Activated naive CD8-positive, alpha-beta T cell treated with anti-CD3 and anti-CD28 coated beads, Interleukin-2, amount 10 ng/mL, durations not matched to agents 7 days and 5 days (primary cell): ENCODE measurements at regions not wholly inside any gene's neighbourhood (a gene's known extent, or its start where the extent isn't known, plus 50 kb on each side); places are given as distances from the start of the nearest gene placed in this dataset.

Source experiments
- ATAC-seq: fragments of 150-1000 bp; cut with Tn5 transposase; one replicate; pipeline ENCODE4 v1.10.0; 2021; ENCODE audit warnings: low read depth, moderate library complexity
- POLR2A ChIA-PET: fragments of 350-600 bp; sonication (Branson Sonifier 250); formaldehyde crosslinking; loops from one replicate; lab custom pipeline; 2021; ENCODE audit warnings: antibody characterized with exemption; lab: Charles Lee
- DNase-seq: peaks from one replicate; pipeline ENCODE4 v3.0.0; 2021
- H3K27ac Mint-ChIP-seq: one replicate; pipeline ENCODE4 v1.8.0; 2022; ENCODE audit warnings: mild to moderate bottlenecking, mixed read lengths
- H3K27me3 Mint-ChIP-seq: one replicate; pipeline ENCODE4 v1.8.0; 2022; ENCODE audit warnings: mild to moderate bottlenecking, moderate library complexity, mixed read lengths
- H3K36me3 Mint-ChIP-seq: one replicate; pipeline ENCODE4 v1.8.0; 2021; ENCODE audit warnings: mild to moderate bottlenecking, mixed read lengths
- H3K4me1 Mint-ChIP-seq: one replicate; pipeline ENCODE4 v1.8.0; 2021; ENCODE audit warnings: mixed read lengths
- H3K4me3 Mint-ChIP-seq: one replicate; pipeline ENCODE4 v1.8.0; 2022; ENCODE audit warnings: mild to moderate bottlenecking, moderate library complexity, mixed read lengths
- H3K9me3 Mint-ChIP-seq: one replicate; pipeline ENCODE4 v1.8.0; 2021; ENCODE audit warnings: mixed read lengths

- H3K27me3 Mint-ChIP-seq, result peaks cover 11% of the 10 kb centered on the region
Observed at GRCh38 chr4:71222661-71223060, 116.2 kb upstream of the SLC4A4 start.

GRCh38 chr4:71229477-71230270 lies 109.1 kb upstream of the SLC4A4 start:
- ATAC-seq, result no peak
- POLR2A ChIA-PET, result no interaction called here
- Mint-ChIP-seq H3K4me1 (peaks cover 2% of the 10 kb centered on the region), H3K27me3 (peaks cover 22% of the 10 kb centered on the region), H3K4me3 (no peak overlapping the region), H3K27ac (no peak overlapping the region), H3K9me3 (no peaks in the 10 kb centered on the region), H3K36me3 (no peaks in the 10 kb centered on the region)
- no peak for DNase-seq

More at GRCh38 chr4:71222661-71223060, 116.2 kb upstream of the SLC4A4 start:
- Mint-ChIP-seq H3K27ac (no peak overlapping the region), H3K36me3 (no peaks in the 10 kb centered on the region), H3K9me3 (peaks cover 4% of the 10 kb centered on the region), H3K4me3 (no peak overlapping the region), H3K4me1 (no peaks in the 10 kb centered on the region)
- ATAC-seq (no peak), DNase-seq (no peak)
- POLR2A ChIA-PET, result no interaction called here

DNA sequence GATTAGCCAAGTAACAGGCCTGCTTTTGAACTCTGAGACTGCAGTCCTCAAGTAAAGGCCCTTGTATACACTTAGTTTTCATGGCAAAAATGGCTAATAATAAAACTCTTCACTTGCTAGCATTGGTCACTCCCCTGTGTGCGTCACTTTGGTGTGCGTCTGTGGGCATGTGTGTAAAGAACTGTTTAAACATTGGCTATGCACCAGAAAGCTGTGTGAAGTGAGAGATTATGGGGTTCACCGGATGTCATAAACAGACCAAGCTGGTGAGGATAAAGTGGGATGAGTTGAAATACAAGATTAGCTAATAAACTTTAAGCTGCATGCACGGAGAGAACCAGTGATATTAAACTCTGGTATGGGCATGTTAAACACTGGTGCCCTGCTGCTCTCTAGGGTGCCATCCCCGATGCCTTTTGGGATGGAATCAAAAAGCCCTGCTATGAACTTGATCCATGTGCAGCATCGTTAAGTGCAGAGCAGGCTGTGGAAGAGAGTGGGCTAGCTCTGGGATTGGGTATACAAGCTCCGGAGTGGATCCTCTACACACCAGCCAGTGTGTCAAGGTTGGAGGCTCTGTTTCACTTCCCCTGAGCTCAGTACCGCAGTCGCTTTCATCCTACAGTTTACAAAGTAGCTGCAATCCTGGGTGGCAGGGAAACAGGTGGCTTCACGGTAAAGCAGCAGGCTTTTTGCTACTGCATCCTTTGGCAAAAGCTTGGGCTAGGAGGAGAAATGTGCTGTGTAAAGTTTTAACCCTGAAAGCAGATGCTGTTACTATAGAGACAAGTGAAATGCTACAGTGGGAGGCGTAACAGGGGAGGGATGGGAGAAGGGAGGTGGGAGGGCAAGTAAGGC lies 108.3 kb upstream of the SLC4A4 start:
- no peaks in the 10 kb centered on the region for H3K36me3 Mint-ChIP-seq
- H3K4me3 Mint-ChIP-seq, result no peak overlapping the region
- DNase-seq (no peak), ATAC-seq (no peak)
- H3K9me3 Mint-ChIP-seq, result no peaks in the 10 kb centered on the region
- POLR2A ChIA-PET, result no interaction called here
- H3K27me3 Mint-ChIP-seq, result peaks cover 22% of the 10 kb centered on the region
- H3K4me1 Mint-ChIP-seq, result peaks cover 2% of the 10 kb centered on the region
- no peak overlapping the region for H3K27ac Mint-ChIP-seq

DNA sequence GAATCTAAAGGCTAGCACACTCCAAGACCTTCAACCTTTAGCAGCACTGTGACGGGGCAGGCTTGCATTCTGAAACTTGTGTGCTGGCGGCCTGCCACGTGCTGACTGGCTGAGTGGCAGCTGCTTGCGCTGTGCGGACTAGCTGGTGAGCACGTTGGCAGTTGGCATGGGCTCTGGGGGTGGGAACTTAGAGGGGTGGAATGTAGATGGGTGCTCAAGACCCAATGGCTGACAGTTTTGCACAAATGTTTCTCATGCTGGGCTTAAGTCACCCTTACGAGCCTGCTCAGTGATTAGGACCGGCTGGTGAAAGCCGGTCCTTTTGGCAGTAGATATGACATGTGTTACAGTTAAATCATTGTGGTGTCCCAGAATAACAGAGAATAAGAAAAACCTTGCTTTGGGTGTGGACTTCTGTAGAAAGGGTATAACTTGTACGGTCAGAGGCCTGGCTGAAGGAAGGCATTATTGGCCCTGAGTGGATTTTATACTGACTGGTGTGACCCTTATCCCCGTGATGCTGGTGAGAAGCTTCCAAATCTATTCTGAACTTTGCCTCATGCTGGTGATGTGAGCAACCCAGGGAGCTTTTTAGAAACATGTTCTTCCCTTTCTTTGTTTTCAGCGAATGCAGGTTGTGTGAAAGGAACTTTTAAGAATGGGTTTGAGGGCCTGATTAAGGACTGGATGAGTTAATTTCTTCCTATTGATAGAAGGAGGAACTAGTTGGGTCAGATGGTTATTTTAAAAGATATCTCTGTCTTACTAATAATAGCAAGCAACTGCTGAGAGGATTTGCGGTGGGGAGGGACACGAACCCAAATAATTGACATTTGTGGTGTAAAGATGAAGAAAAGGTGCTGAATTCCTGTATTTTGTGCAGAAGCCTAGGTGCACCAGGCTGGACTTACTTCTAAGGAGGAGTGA lies 107.4 kb upstream of the SLC4A4 start:
- Mint-ChIP-seq H3K9me3 (no peaks in the 10 kb centered on the region), H3K27me3 (peaks cover 26% of the 10 kb centered on the region), H3K4me1 (peaks cover 2% of the 10 kb centered on the region), H3K4me3 (no peak overlapping the region), H3K27ac (no peak overlapping the region), H3K36me3 (no peaks in the 10 kb centered on the region)
- POLR2A ChIA-PET, result interaction anchor here (0.7 kb wide), 1 partner anchor 28 kb away, joined by 3 read pairs; no protein-coding TSS in a partner anchor
- ATAC-seq, result no peak
- no peak for DNase-seq

GRCh38 chr4:71232056-71232430 lies 106.8 kb upstream of the SLC4A4 start:
- H3K4me1 Mint-ChIP-seq, result peaks cover 2% of the 10 kb centered on the region
- no peak for DNase-seq
- peaks cover 27% of the 10 kb centered on the region for H3K27me3 Mint-ChIP-seq
- POLR2A ChIA-PET, result no interaction called here
- no peak overlapping the region for H3K27ac Mint-ChIP-seq
- no peaks in the 10 kb centered on the region for H3K9me3 Mint-ChIP-seq
- no peaks in the 10 kb centered on the region for H3K36me3 Mint-ChIP-seq
- ATAC-seq, result no peak
- H3K4me3 Mint-ChIP-seq, result no peak overlapping the region

GRCh38 chr4:71232846-71233245 lies 106.0 kb upstream of the SLC4A4 start:
- POLR2A ChIA-PET, result no interaction called here
- ATAC-seq, result no peak

DNA sequence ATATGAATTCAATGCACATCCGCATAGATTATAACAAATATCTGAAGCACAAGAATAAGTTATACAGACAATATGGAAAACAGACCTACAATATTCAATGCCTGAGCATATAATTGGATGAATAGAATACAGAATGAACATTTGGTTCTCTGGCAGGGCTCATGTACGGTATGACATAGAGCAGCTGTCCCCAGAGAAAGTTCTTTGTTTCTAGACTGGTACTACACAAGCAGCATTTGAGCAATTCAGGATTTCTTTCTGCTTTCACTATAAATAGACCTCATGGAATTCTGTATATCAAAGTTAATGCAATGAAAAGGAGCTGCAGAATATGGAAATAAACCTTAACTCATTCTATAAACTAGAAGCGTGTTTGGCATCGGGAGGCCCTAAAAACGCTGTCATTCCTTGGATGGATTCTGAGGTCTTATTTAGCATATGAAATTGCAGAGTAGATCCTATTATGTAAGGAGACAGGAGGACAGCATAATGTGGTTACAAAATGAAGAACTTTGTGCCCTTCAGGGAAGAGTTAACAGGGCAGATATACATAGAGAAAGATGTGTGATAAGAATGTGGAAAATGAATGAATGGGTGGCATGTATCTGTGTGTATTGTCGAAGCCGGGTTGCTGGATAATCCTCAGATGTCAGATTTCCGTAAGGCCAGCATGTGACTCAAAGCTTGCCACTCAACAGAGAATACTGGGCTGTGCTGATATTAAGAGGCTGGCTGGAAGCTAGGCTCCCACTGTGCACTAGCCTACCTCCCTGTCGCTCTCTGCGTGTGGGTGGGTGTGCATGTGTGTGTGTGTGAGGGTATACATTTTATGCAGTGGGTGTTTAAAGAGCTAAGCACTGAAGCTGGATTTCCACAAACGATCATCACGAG lies 103.3 kb upstream of the SLC4A4 start:
- Mint-ChIP-seq H3K4me1 (no peaks in the 10 kb centered on the region), H3K36me3 (no peaks in the 10 kb centered on the region), H3K27me3 (peaks cover 26% of the 10 kb centered on the region), H3K9me3 (no peaks in the 10 kb centered on the region), H3K27ac (no peak overlapping the region), H3K4me3 (no peak overlapping the region)
- ATAC-seq (no peak), DNase-seq (no peak)
- POLR2A ChIA-PET, result no interaction called here

More at GRCh38 chr4:71232846-71233245, 106.0 kb upstream of the SLC4A4 start:
- DNase-seq, result no peak
- Mint-ChIP-seq H3K27ac (no peak overlapping the region), H3K36me3 (no peaks in the 10 kb centered on the region), H3K4me1 (peaks cover 2% of the 10 kb centered on the region), H3K9me3 (no peaks in the 10 kb centered on the region), H3K27me3 (peaks cover 25% of the 10 kb centered on the region), H3K4me3 (no peak overlapping the region)

GRCh38 chr4:71236226-71236625 lies 102.6 kb upstream of the SLC4A4 start:
- POLR2A ChIA-PET, result no interaction called here
- H3K4me1 Mint-ChIP-seq, result no peaks in the 10 kb centered on the region

GRCh38 chr4:71237641-71238040 lies 101.2 kb upstream of the SLC4A4 start:
- POLR2A ChIA-PET, result no interaction called here
- no peak overlapping the region for H3K27ac Mint-ChIP-seq
- H3K4me3 Mint-ChIP-seq, result no peak overlapping the region
- ATAC-seq, result no peak
- H3K27me3 Mint-ChIP-seq, result peaks cover 19% of the 10 kb centered on the region
- DNase-seq, result no peak
- no peaks in the 10 kb centered on the region for H3K4me1 Mint-ChIP-seq
- H3K36me3 Mint-ChIP-seq, result no peaks in the 10 kb centered on the region
- no peaks in the 10 kb centered on the region for H3K9me3 Mint-ChIP-seq

More at GRCh38 chr4:71236226-71236625, 102.6 kb upstream of the SLC4A4 start:
- no peaks in the 10 kb centered on the region for H3K9me3 Mint-ChIP-seq
- DNase-seq (no peak), ATAC-seq (no peak)
- H3K27me3 Mint-ChIP-seq, result peaks cover 26% of the 10 kb centered on the region
- H3K27ac Mint-ChIP-seq, result no peak overlapping the region
- H3K4me3 Mint-ChIP-seq, result no peak overlapping the region
- H3K36me3 Mint-ChIP-seq, result no peaks in the 10 kb centered on the region

- POLR2A ChIA-PET, result no interaction called here
- DNase-seq (no peak), ATAC-seq (no peak)
- Mint-ChIP-seq H3K27me3 (peaks cover 14% of the 10 kb centered on the region), H3K4me3 (no peak overlapping the region), H3K36me3 (no peaks in the 10 kb centered on the region), H3K9me3 (no peaks in the 10 kb centered on the region), H3K4me1 (no peaks in the 10 kb centered on the region), H3K27ac (no peak overlapping the region)
Observed at GRCh38 chr4:71239365-71239764, 99.5 kb upstream of the SLC4A4 start.

DNA sequence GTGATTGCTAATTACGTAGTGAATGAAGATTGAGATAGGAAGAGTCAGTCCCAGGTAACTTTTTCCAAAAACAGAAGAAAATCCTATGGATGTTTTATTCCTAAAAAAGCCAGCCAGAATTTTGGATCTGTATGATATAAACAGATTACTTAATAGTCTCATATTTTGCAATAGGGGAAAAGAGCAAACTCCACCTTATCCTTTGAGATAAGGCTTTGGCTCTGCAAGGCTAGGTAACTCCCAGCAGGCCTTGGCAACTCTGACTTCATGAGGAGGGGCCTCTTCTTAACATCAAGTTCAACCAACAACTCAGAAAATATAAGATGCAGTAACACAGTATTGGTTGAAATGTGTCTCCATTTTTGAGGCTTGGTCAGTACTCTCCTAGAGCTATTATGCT lies 98.7 kb upstream of the SLC4A4 start:
- no peaks in the 10 kb centered on the region for H3K9me3 Mint-ChIP-seq
- POLR2A ChIA-PET, result no interaction called here
- H3K4me1 Mint-ChIP-seq, result no peaks in the 10 kb centered on the region
- H3K4me3 Mint-ChIP-seq, result no peak overlapping the region
- no peaks in the 10 kb centered on the region for H3K36me3 Mint-ChIP-seq
- H3K27me3 Mint-ChIP-seq, result peaks cover 14% of the 10 kb centered on the region
- no peak overlapping the region for H3K27ac Mint-ChIP-seq
- ATAC-seq, result no peak
- no peak for DNase-seq

GRCh38 chr4:71241501-71242288 lies 97.1 kb upstream of the SLC4A4 start:
- peaks cover 8% of the 10 kb centered on the region for H3K27me3 Mint-ChIP-seq
- no peaks in the 10 kb centered on the region for H3K4me1 Mint-ChIP-seq
- POLR2A ChIA-PET, result no interaction called here
- H3K9me3 Mint-ChIP-seq, result no peaks in the 10 kb centered on the region
- no peak overlapping the region for H3K4me3 Mint-ChIP-seq
- H3K36me3 Mint-ChIP-seq, result no peaks in the 10 kb centered on the region
- no peak for DNase-seq
- no peak for ATAC-seq
- H3K27ac Mint-ChIP-seq, result no peak overlapping the region
